NCI-H69 (cell line): ENCODE measurements at regions not wholly inside any gene's neighbourhood (a gene's known extent, or its start where the extent isn't known, plus 50 kb on each side); places are given as distances from the start of the nearest gene placed in this dataset.

Experiments used
- DNase-seq: peaks from one replicate; lab custom pipeline; 2025; lab: John Stamatoyannopoulos, UW

GRCh38 chr9:107949061-107949460 is 459.5 kb upstream of the KLF4 start:
- peak; percentile 59 for DNase-seq

GRCh38 chr9:107948601-107949000 is 459.0 kb upstream of the KLF4 start:
- no peak for DNase-seq

GRCh38 chr9:107948086-107948485 is 458.5 kb upstream of the KLF4 start:
- DNase-seq = no peak

GRCh38 chr9:107946364-107947141 is 457.0 kb upstream of the KLF4 start:
- DNase-seq = no peak

- DNase-seq = no peak
Measured at GRCh38 chr9:107945961-107946360, 456.4 kb upstream of the KLF4 start.

GRCh38 chr9:107945493-107945892 is 455.9 kb upstream of the KLF4 start:
- no peak for DNase-seq

GRCh38 chr9:107944387-107944786 is 454.8 kb upstream of the KLF4 start:
- no peak for DNase-seq

- no peak for DNase-seq
Measured at GRCh38 chr9:107943901-107944300, 454.3 kb upstream of the KLF4 start.

GRCh38 chr9:107942856-107943255 is 453.3 kb upstream of the KLF4 start:
- DNase-seq = no peak

GRCh38 chr9:107942291-107942690 is 452.7 kb upstream of the KLF4 start:
- DNase-seq = no peak

- DNase-seq = peak; percentile 30
Measured at GRCh38 chr9:107940616-107941595, 451.3 kb upstream of the KLF4 start.

GRCh38 chr9:107938801-107939386 is 449.3 kb upstream of the KLF4 start:
- no peak for DNase-seq

- DNase-seq = peak; percentile 16
Measured at GRCh38 chr9:107935931-107936330, 446.4 kb upstream of the KLF4 start.

- no peak for DNase-seq
Measured at GRCh38 chr9:107933516-107933915, 443.9 kb upstream of the KLF4 start.

- DNase-seq = no peak
Measured at GRCh38 chr9:107933097-107933496, 443.5 kb upstream of the KLF4 start.

- DNase-seq = no peak
Measured at GRCh38 chr9:107932601-107933000, 443.0 kb upstream of the KLF4 start.

GRCh38 chr9:107932046-107932445 is 442.5 kb upstream of the KLF4 start:
- DNase-seq = no peak

GRCh38 chr9:107931071-107931715 is 441.6 kb upstream of the KLF4 start:
- no peak for DNase-seq

- DNase-seq = peak; percentile 77
Measured at GRCh38 chr9:107929443-107929842, 439.9 kb upstream of the KLF4 start.

GRCh38 chr9:107928701-107929371 is 439.3 kb upstream of the KLF4 start:
- DNase-seq = no peak

GRCh38 chr9:107927276-107927675 is 437.7 kb upstream of the KLF4 start:
- DNase-seq = no peak
